Neural progenitor cell (in vitro differentiated cells): ENCODE measurements at regions not wholly inside any gene's neighbourhood (a gene's known extent, or its start where the extent isn't known, plus 50 kb on each side); places are given as distances from the start of the nearest gene placed in this dataset.

Source experiments
- EZH2phosphoT487 ChIP-seq: fragments of 200-600 bp; sonication (generic); IDR thresholded peaks from 2 replicates; pipeline ENCODE4 v1.6.1; 2017; ENCODE audit warnings: antibody characterized with exemption
- TF ChIP-seq, protein P1 (sequence below): fragments of 200-600 bp; sonication (generic); IDR thresholded peaks from 2 replicates; pipeline ENCODE4 v1.5.1; 2017; ENCODE audit warnings: antibody characterized with exemption, mild to moderate bottlenecking

DNA sequence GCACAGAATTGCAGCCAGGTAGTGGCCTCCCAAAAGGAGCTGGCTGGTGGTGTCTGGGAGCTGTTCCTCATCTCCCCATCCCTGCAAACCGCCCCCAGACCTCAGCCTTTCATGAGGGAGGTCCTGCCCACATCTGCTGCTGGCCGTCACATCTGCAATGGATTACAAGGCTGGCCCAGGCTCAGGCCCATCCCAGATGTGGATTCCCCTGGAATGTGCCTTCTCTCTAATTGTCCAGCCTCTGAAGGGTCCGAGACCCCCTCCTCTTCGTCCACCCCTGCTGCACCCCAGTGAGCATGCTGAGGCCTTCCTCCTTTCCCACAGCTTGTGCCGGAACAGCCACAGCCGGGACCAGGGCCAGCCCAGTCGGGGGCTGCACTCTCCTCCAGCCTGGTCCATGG lies 115.0 kb upstream of the NALF2 start:
- TF ChIP-seq, protein P1, sequence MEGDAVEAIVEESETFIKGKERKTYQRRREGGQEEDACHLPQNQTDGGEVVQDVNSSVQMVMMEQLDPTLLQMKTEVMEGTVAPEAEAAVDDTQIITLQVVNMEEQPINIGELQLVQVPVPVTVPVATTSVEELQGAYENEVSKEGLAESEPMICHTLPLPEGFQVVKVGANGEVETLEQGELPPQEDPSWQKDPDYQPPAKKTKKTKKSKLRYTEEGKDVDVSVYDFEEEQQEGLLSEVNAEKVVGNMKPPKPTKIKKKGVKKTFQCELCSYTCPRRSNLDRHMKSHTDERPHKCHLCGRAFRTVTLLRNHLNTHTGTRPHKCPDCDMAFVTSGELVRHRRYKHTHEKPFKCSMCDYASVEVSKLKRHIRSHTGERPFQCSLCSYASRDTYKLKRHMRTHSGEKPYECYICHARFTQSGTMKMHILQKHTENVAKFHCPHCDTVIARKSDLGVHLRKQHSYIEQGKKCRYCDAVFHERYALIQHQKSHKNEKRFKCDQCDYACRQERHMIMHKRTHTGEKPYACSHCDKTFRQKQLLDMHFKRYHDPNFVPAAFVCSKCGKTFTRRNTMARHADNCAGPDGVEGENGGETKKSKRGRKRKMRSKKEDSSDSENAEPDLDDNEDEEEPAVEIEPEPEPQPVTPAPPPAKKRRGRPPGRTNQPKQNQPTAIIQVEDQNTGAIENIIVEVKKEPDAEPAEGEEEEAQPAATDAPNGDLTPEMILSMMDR, result no peak
- TF ChIP-seq EZH2phosphoT487, result no peak
